ENCODE measurements at regions not wholly inside any gene's neighbourhood (a gene's known extent, or its start where the extent isn't known, plus 50 kb on each side); places are given as distances from the start of the nearest gene placed in this dataset.
"Not testable (repeated sequence)": the region's sequence is repeated elsewhere in the genome, so short reads cannot be mapped to it uniquely, and the experiment has no call there.

DNA sequence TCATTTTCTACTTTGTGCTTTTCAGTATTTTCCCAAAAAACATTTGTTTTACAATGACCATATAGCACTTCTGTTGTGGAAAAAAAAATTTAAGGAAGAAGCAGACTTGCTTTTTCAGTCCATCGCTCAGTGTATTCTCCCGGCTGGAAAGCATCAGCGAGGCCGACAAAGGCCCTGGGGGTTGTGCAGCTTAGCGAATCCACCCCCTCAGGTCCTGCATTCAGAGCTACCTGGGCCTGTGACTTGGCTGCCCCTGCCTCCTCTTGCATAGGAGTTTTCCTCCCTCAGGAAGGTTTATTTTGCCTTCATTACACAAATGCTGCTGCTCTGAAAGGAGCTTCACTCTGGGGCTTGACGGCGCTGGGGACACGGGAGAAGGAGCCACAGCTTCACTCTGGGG is 244.4 kb upstream of the MGAT5 start:
- DNase-seq (ENCODE audit: low read depth) = no peak
- TF ChIP-seq, protein P1, sequence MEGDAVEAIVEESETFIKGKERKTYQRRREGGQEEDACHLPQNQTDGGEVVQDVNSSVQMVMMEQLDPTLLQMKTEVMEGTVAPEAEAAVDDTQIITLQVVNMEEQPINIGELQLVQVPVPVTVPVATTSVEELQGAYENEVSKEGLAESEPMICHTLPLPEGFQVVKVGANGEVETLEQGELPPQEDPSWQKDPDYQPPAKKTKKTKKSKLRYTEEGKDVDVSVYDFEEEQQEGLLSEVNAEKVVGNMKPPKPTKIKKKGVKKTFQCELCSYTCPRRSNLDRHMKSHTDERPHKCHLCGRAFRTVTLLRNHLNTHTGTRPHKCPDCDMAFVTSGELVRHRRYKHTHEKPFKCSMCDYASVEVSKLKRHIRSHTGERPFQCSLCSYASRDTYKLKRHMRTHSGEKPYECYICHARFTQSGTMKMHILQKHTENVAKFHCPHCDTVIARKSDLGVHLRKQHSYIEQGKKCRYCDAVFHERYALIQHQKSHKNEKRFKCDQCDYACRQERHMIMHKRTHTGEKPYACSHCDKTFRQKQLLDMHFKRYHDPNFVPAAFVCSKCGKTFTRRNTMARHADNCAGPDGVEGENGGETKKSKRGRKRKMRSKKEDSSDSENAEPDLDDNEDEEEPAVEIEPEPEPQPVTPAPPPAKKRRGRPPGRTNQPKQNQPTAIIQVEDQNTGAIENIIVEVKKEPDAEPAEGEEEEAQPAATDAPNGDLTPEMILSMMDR (IDR thresholded peaks at IDR 0.05; ENCODE audit: insufficient read depth, low read length) = no peak
- H3K4me3 ChIP-seq (ENCODE audit: low read depth, low read length) = no peak overlapping the region

DNA sequence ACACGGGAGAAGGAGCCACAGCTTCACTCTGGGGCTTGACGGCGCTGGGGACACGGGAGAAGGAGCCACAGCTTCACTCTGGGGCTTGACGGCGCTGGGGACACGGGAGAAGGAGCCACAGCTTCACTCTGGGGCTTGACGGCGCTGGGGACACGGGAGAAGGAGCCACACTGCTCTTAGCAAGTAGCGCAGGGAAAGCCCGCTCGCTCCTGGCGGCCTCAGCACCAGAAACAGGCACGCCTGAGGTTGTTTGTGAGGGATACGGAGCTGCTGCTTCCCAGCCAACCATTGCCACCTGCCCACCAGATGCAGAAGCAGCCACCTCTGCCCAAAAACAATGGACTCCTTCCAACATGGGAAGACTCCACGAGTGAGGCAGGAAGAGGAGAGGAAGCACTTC is 244.0 kb upstream of the MGAT5 start:
- H3K4me3 ChIP-seq (ENCODE audit: low read depth, low read length); DNase-seq (ENCODE audit: low read depth): not testable (repeated sequence)

DNA sequence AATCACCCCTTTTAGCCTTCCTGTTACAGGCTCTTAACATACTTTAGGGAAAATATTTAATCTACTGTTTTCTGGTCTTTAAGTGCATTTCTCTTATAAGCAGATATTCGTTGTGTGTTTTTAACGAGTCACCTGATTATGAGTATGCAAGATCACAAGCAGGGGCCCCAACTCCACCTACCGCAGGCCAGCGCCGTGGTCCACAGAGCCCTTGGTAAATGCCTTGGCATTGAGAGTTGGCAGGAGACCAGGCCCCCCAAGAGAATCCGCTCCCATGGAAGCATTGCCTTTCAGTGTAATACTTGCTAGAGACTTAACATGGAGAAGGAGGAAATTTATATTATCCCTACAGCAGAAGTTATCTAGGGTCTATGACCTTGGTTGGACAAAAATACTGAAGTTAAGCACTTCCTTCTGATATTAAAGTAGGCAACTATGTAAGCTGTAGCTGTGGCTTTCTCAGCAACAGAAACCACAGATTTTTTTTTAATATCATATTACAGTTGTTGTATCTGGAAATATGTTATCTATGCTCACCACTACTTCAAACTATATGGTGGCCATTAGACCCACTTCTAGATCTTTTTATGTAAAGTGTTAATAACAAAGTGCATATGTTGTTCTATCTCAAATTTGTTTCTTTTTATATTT is 241.8 kb upstream of the MGAT5 start:
- H3K4me3 ChIP-seq (ENCODE audit: low read depth, low read length) = no peak overlapping the region
- no peak for DNase-seq (ENCODE audit: low read depth)
- TF ChIP-seq, protein P1 (IDR thresholded peaks at IDR 0.05; ENCODE audit: insufficient read depth, low read length) = no peak

DNA sequence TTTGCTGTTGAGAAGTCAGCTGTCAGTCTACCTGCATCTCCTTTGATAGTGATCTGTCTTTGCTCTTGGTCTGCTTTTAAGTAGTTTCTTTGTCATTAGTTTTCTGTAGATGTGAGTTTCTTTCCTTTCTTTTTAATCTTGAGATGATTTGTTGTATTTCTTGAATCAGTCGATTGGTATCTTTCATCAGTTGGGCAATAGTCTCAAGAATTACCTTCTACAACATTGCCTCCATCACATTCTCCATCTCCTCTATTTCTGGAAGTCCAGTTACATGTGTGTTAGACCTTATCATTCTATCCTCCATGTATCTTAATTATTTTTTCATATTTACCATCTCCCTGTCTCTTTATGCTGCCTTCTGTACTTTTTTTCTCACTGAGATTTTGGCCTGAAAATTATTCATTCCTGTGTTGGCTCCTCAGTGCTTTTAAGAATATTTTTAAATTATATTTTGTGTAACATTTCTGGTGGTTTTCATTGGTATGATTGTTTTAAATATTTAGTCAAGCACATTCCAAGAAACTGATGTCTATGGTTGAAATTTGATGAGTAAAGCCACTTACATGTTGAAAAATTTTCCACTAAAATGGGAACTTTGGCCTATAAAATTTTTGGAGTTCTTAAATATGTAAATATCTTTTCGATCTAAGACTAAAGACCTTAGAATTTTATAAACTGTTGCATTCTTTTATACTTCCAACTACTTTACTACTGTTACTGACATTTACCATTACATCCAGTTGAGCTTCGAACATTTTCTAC is 239.5 kb upstream of the MGAT5 start:
- TF ChIP-seq, protein P1 (IDR thresholded peaks at IDR 0.05; ENCODE audit: insufficient read depth, low read length) = no peak
- no peak for DNase-seq (ENCODE audit: low read depth)
- no peak overlapping the region for H3K4me3 ChIP-seq (ENCODE audit: low read depth, low read length)

DNA sequence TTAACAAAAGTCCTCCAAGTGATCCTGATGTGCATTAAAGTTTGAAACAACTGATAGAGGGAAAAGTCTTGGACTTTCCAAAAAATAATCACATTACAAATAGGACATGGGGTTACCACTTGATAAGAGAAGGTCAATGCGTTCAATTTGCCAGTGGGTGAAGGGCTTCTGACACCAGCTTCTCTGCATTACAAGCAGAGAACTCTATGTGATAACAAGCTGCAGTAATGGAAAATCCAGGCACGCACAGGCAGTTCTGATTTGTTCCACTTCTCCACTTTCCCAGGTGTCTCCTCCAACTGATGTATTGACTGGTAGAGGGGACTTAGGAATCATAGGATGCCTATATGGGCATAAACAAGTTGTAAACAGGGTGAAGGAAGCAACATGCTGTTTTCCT is 234.0 kb upstream of the MGAT5 start:
- TF ChIP-seq, protein P1 (IDR thresholded peaks at IDR 0.05; ENCODE audit: insufficient read depth, low read length) = no peak
- DNase-seq (ENCODE audit: low read depth) = no peak
- no peak overlapping the region for H3K4me3 ChIP-seq (ENCODE audit: low read depth, low read length)

DNA sequence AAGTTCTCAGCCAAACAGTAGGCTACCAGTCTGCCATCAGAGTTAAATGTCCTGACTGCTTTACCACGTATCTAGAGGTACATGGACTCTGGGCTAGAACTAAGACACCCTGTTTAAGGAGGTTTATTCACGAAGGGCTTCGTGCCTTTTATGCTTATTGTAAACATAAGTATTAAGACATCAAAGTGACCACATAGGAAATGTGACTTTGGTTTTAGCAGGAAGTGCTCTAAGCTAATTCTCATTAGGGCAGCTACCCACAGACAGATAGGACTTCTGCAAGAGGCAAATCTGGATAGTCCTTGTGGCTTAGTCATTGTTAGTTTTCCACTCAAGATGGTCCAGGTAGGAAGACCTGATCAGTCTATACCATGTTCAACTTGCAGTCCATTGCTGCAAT is 233.3 kb upstream of the MGAT5 start:
- H3K4me3 ChIP-seq (ENCODE audit: low read depth, low read length) = no peak overlapping the region
- DNase-seq (ENCODE audit: low read depth) = no peak
- TF ChIP-seq, protein P1 (IDR thresholded peaks at IDR 0.05; ENCODE audit: insufficient read depth, low read length) = no peak

DNA sequence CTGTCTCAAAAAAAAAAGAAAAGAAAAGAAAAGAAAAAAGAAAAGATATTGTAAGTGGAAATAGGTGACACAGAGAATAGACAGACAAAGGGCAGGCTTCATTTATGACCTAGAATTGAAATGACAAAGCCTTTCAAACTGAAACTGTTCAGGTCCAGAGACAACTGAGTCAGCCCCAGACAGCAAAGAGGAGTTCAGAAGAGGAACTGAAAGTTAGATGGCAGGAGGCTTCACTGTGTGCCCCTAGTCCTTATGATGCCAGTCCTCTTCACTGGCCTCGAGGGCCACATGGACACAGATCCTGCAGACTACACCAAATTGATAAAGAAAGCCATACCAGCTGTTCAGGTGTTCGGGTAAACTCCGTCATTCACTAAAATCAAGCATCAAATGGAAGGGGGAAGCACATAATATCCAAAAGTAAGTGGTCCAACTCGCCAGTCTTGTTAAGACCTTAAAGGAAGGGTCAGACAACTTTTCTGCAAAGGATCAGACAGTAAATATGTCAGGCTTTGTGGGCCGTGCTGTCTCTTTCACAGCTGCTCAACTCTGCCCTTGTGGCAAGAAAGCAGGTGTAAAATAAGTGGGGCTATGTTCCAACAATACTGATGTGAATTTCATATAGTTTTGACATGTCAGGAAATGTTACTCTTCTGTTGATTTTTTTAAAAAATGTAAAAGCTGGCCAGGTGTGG is 231.9 kb upstream of the MGAT5 start:
- H3K4me3 ChIP-seq (ENCODE audit: low read depth, low read length) = no peak overlapping the region
- DNase-seq (ENCODE audit: low read depth) = no peak

More for the DNA sequence above, 231.9 kb upstream of the MGAT5 start:
- TF ChIP-seq, protein P1 (IDR thresholded peaks at IDR 0.05; ENCODE audit: insufficient read depth, low read length) = no peak
